HEK293T (cell line): ENCODE measurements at regions not wholly inside any gene's neighbourhood (a gene's known extent, or its start where the extent isn't known, plus 50 kb on each side); places are given as distances from the start of the nearest gene placed in this dataset.

Experiments
- CTCF ChIA-PET: fragments of 350-600 bp; formaldehyde crosslinking; extraction: SDS; loops from one replicate; lab custom pipeline; 2021; ENCODE audit warnings: antibody characterized with exemption, inconsistent platforms; lab: Yijun Ruan, JAX
- POLR2A ChIA-PET: fragments of 350-600 bp; formaldehyde crosslinking; extraction: SDS; loops from one replicate; lab custom pipeline; 2020; ENCODE audit warnings: antibody characterized with exemption, inconsistent platforms; lab: Yijun Ruan, JAX
- DNase-seq: peaks from one replicate; pipeline ENCODE4 v3.0.0; 2012; ENCODE audit warnings: mixed read lengths; ENCODE audit errors: extremely low spot score
- ARNT ChIP-seq: fragments of 450-650 bp; IDR thresholded peaks from 2 replicates; pipeline ENCODE4 v1.6.1; 2017; ENCODE audit warnings: mild to moderate bottlenecking
- BHLHE40 ChIP-seq: fragments of 450-650 bp; IDR thresholded peaks from 2 replicates; pipeline ENCODE4 v1.6.1; 2016; ENCODE audit warnings: mild to moderate bottlenecking, moderate library complexity, borderline replicate concordance
- CTBP1 ChIP-seq: fragments of 450-650 bp; IDR thresholded peaks from 2 replicates; pipeline ENCODE4 v1.6.1; 2016; ENCODE audit warnings: borderline replicate concordance
- ELF4 ChIP-seq: fragments of 450-650 bp; IDR thresholded peaks from 2 replicates; pipeline ENCODE4 v1.6.1; 2017; ENCODE audit warnings: antibody characterized with exemption
- FOXA1 ChIP-seq: fragments of 450-650 bp; IDR thresholded peaks from 2 replicates; pipeline ENCODE4 v1.6.1; 2016; ENCODE audit warnings: mild to moderate bottlenecking
- FOXK2 ChIP-seq: fragments of 450-650 bp; IDR thresholded peaks from 2 replicates; pipeline ENCODE4 v1.6.1; 2016; ENCODE audit warnings: mild to moderate bottlenecking
- FOXM1 ChIP-seq: fragments of 450-650 bp; IDR thresholded peaks from 2 replicates; pipeline ENCODE4 v1.6.1; 2017; ENCODE audit warnings: mild to moderate bottlenecking, borderline replicate concordance
- HDGF ChIP-seq: fragments of 450-650 bp; IDR thresholded peaks from 2 replicates; pipeline ENCODE4 v1.6.1; 2017; ENCODE audit warnings: antibody characterized with exemption, borderline replicate concordance
- L3MBTL2 ChIP-seq: fragments of 450-650 bp; conservative IDR thresholded peaks from 2 replicates; pipeline ENCODE4 v1.6.1; 2016; ENCODE audit warnings: mild to moderate bottlenecking
- LEF1 ChIP-seq: fragments of 450-650 bp; IDR thresholded peaks from 2 replicates; pipeline ENCODE4 v1.6.1; 2017; ENCODE audit warnings: mild to moderate bottlenecking, borderline replicate concordance
- NFRKB ChIP-seq: fragments of 450-650 bp; IDR thresholded peaks from 2 replicates; pipeline ENCODE4 v1.6.1; 2016; ENCODE audit warnings: mild to moderate bottlenecking, moderate library complexity
- SP1 ChIP-seq: fragments of 450-650 bp; IDR thresholded peaks from 2 replicates; pipeline ENCODE4 v1.6.1; 2017
- SUZ12 ChIP-seq: fragments of 450-650 bp; IDR thresholded peaks from 2 replicates; pipeline ENCODE4 v1.6.1; 2016; ENCODE audit warnings: mild to moderate bottlenecking
- TARDBP ChIP-seq: fragments of 450-650 bp; IDR thresholded peaks from 2 replicates; pipeline ENCODE4 v1.6.1; 2016
- ZNF384 ChIP-seq: fragments of 450-650 bp; IDR thresholded peaks from 2 replicates; pipeline ENCODE4 v1.6.1; 2016
- TF ChIP-seq, protein P1 (sequence below): fragments of 450-650 bp; IDR thresholded peaks from 2 replicates; pipeline ENCODE4 v1.6.1; 2016

GRCh38 chr10:29962166-29962850 is 97.1 kb downstream of the JCAD start:
- no peak for DNase-seq
- POLR2A ChIA-PET: no interaction called here
- TF ChIP-seq FOXM1 (no peak), ARNT (no peak), LEF1 (no peak), HDGF (no peak)
- CTCF ChIA-PET: no interaction called here

DNA sequence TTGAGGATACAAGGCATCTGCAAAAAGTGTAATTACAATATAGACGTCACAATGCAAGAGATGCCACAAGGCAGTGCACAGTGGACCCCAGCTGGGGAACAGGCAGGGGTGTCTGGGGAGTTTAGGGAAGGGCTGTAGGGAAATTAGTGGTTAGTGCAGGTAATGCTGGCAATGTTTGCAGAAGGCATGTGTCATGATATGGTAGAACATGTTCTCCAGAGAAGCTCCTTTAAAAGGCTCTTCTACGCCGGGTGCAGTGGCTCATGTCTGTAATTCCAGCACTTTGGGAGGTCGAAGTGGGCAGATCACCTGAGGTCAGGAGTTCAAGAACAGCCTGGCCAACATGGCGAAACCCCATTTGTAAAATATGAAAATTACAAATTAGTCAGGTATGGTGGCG is 98.0 kb downstream of the JCAD start:
- ChIA-PET CTCF (no interaction called here), POLR2A (no interaction called here)
- no peak for DNase-seq
- no peak for TF ChIP-seq SUZ12
- no peak for TF ChIP-seq CTBP1
- TF ChIP-seq BHLHE40: no peak
- TF ChIP-seq SP1: no peak
- no peak for TF ChIP-seq ARNT
- no peak for TF ChIP-seq LEF1
- TF ChIP-seq ZNF384: no peak

DNA sequence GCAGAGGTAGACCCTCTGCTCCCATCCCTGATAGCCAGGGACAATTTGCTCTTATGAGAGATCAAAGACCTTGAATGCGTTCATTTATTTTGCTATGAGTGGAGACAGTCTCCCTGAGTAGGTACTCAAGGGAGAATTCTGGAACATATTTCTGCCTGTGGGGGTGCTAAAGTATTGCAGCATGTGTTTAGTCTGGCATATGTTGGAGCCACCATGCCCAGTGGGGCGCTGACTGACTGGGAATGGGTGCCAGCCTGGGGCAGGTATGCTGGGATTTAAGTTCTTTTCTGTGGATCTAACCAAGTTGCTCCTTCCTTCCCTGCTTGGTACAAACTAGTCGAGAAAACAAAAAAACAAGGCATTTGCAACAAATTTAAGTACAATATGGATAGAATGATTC is 99.1 kb downstream of the JCAD start:
- TF ChIP-seq FOXK2: no peak
- TF ChIP-seq FOXA1: no peak
- TF ChIP-seq ELF4: no peak
- no peak for TF ChIP-seq LEF1
- TF ChIP-seq, protein P1, sequence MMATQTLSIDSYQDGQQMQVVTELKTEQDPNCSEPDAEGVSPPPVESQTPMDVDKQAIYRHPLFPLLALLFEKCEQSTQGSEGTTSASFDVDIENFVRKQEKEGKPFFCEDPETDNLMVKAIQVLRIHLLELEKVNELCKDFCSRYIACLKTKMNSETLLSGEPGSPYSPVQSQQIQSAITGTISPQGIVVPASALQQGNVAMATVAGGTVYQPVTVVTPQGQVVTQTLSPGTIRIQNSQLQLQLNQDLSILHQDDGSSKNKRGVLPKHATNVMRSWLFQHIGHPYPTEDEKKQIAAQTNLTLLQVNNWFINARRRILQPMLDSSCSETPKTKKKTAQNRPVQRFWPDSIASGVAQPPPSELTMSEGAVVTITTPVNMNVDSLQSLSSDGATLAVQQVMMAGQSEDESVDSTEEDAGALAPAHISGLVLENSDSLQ: no peak
- no peak for TF ChIP-seq FOXM1
- no peak for TF ChIP-seq SUZ12
- no peak for TF ChIP-seq CTBP1
- TF ChIP-seq SP1: no peak
- TF ChIP-seq TARDBP: no peak
- TF ChIP-seq ARNT: no peak
- TF ChIP-seq BHLHE40: no peak
- no peak for TF ChIP-seq NFRKB
- no peak for TF ChIP-seq HDGF
- no peak for TF ChIP-seq L3MBTL2
- TF ChIP-seq ZNF384: no peak
- ChIA-PET POLR2A (no interaction called here), CTCF (no interaction called here)
- no peak for DNase-seq

DNA sequence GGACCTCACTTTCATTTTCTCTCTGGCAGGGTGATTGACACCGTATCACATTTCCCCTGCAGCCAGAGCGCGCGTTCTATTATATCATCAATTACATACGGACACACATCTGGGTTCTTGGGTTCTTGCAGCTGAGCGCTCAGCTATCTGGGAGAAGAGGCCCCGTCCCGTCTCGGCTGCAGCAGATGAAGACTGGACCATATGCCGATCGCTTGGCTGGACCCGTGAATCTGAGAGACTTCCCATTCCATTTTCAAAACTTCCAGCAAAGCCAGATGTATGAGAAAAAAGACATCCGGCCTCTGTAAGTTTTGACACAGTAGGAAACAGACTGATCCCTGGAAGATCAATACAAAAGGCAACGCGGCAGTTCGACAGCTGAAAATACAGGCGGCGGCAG is 99.8 kb downstream of the JCAD start:
- POLR2A ChIA-PET: no interaction called here
- CTCF ChIA-PET: interaction anchor here (0.6 kb wide), 1 partner anchor 178 kb away, joined by 3 read pairs; no protein-coding TSS in a partner anchor
- DNase-seq: no peak
- TF ChIP-seq LEF1: no peak
- TF ChIP-seq FOXM1: no peak
- TF ChIP-seq TARDBP: no peak
- TF ChIP-seq BHLHE40: no peak
- TF ChIP-seq SP1: no peak
- TF ChIP-seq HDGF: no peak
- TF ChIP-seq ARNT: no peak
- no peak for TF ChIP-seq FOXA1
- no peak for TF ChIP-seq CTBP1
- TF ChIP-seq FOXK2: no peak
- TF ChIP-seq L3MBTL2: no peak
- no peak for TF ChIP-seq SUZ12
- no peak for TF ChIP-seq ELF4

- no peak for DNase-seq
- ChIA-PET CTCF (no interaction called here), POLR2A (no interaction called here)
- TF ChIP-seq SUZ12 (no peak), SP1 (no peak), L3MBTL2 (no peak), HDGF (no peak), ARNT (no peak), ELF4 (no peak), FOXA1 (no peak), FOXK2 (no peak), TARDBP (no peak), NFRKB (no peak), ZNF384 (no peak), BHLHE40 (no peak), CTBP1 (no peak), LEF1 (no peak), FOXM1 (no peak)
- TF ChIP-seq, protein P1: no peak
These were observed 100.9 kb downstream of the JCAD start for GRCh38 chr10:29958440-29958839.

DNA sequence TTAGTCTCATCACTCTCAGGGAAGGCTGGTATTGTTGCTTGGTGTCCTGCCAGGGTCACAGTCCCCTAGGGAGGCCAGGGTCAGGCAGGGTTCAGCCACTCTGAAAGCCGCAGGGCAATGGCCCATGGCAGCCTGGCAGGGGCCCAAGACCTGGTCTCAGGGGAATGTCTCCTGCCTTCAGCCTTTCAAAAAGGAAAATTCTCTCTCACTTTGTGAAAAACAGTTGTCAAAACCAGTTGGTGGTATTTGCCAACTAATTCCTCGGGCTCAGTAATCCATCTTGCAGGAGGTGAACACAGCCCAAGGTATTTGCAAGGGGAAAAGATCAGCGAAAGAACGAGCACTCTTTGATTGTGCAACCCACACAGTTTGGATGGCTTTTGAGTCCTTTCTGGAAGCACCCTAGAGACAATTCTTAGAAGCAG is 101.5 kb downstream of the JCAD start:
- TF ChIP-seq FOXK2 (no peak), SUZ12 (no peak), TARDBP (no peak), NFRKB (no peak), ZNF384 (no peak), FOXM1 (no peak), SP1 (no peak)
- DNase-seq: no peak
- POLR2A ChIA-PET: no interaction called here
- CTCF ChIA-PET: no interaction called here

DNA sequence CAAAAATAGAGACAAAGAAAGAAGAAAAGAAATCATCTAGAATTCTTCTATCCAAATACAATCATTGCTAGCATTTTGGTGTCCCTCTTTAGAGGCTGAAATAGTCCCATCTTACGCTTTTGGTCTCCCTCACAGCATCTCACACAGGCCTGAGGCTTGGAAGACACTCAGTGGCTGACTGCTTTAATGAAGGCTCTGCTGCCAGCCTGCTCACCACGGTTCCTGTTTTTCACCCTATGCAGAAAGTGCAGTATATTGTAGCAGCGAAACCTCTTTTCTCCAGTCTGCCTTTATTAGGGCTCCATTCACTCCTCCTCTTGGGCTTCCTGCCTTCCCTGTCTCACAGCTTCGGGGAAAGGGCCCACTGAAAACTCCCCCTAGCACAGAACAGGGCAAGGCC is 102.2 kb downstream of the JCAD start:
- CTCF ChIA-PET: no interaction called here
- POLR2A ChIA-PET: no interaction called here

More for the DNA sequence above, 102.2 kb downstream of the JCAD start:
- DNase-seq: no peak
- TF ChIP-seq NFRKB: no peak
- TF ChIP-seq HDGF: no peak
- no peak for TF ChIP-seq ELF4
- TF ChIP-seq TARDBP: no peak
- no peak for TF ChIP-seq CTBP1
- no peak for TF ChIP-seq SP1
- no peak for TF ChIP-seq L3MBTL2
- TF ChIP-seq LEF1: no peak
- TF ChIP-seq BHLHE40: no peak
- TF ChIP-seq SUZ12: no peak
- TF ChIP-seq ARNT: no peak
- TF ChIP-seq, protein P1: no peak
- TF ChIP-seq FOXK2: no peak
- TF ChIP-seq FOXA1: no peak
- TF ChIP-seq ZNF384: no peak
- TF ChIP-seq FOXM1: no peak
